DOHH2 (cell line): ENCODE measurements at regions not wholly inside any gene's neighbourhood (a gene's known extent, or its start where the extent isn't known, plus 50 kb on each side); places are given as distances from the start of the nearest gene placed in this dataset.

Experiments
- CTCF ChIP-seq: fragments of 200-600 bp; sonication (generic); IDR thresholded peaks from one replicate; pipeline ENCODE4 v1.5.1; 2014; ENCODE audit warnings: antibody characterized with exemption, mild to moderate bottlenecking, low read depth, low read length; ENCODE audit not compliant: poor library complexity, severe bottlenecking
- EZH2phosphoT487 ChIP-seq: fragments of 200-600 bp; sonication (generic); IDR thresholded peaks from 2 replicates; pipeline ENCODE4 v1.6.1; 2017; ENCODE audit warnings: borderline replicate concordance, mild to moderate bottlenecking, antibody characterized with exemption, low read length, moderate library complexity, mixed read lengths

GRCh38 chr6:50457351-50457750 lies 256.0 kb upstream of the TFAP2D start:
- TF ChIP-seq CTCF (no peak), EZH2phosphoT487 (no peak)
